ENCODE measurements at regions not wholly inside any gene's neighbourhood (a gene's known extent, or its start where the extent isn't known, plus 50 kb on each side); places are given as distances from the start of the nearest gene placed in this dataset.

DNA sequence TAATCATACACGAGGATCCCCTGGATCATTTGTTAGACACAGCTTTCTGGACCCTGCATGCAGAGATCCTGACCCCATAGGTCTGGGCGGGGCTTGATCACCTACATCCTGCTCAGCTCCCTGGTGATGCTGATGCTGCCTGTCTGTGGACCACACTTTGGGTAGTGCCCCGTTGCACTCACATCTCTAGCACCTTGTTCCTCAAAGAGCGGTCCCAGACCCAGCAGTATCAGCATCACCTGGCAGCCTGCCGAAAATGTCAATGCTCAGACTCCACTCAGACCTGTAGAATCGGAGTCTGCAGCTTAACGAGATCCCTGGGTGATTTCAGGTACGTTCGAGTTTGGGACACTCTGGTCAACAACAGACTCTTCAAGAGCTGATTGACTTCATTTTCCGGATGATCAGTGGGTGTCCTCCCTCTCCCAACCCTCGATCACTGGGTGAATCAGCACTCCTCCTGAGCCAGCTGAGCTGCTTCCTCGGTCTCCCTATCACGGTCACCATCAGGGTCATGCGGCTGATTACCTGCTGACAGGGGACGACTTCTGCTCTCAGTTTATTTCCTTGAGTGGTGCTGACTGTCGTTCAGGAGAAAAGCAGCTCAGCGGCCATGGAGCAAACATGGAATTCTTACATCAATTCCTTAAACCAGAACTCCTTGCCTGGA is 150.6 kb upstream of the RAB12 start:
- DNase-seq (ENCODE audit: low read depth in 2 of 2) = no peak

GRCh38 chr18:8460748-8461147 is 148.5 kb upstream of the RAB12 start:
- DNase-seq (ENCODE audit: low read depth in 2 of 2) = no peak

- DNase-seq (ENCODE audit: low read depth in 2 of 2) = no peak
These were observed 147.7 kb upstream of the RAB12 start for GRCh38 chr18:8461544-8461943.

DNA sequence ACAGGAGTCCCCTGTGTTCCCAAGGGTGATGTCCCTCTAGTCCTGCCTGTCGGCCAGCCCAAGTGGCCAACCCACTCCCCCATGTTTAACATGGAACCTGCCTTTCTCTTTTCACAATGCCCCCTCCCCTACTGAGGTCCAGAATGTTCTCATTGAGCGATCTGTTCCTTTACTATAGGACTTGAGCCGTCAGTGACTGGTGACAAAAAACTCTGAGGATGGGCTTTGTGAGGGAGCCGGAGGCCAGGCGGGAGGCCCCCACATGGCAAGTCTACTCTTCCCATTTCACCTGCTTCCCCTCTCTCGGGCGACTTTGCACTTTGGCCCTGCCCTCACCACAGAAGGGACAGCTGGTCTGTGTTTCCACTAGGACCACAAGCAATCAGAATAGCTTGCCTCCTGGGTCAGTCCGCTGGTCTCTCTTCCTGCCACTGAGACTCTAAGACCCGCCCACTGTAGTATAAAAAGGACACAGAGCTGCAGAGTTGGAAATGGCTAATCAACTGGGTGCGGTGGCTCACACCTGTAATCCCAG is 146.5 kb upstream of the RAB12 start:
- DNase-seq (ENCODE audit: low read depth in 2 of 2) = no peak

GRCh38 chr18:8463791-8464190 is 145.4 kb upstream of the RAB12 start:
- no peak for DNase-seq (ENCODE audit: low read depth in 2 of 2)

GRCh38 chr18:8468191-8468590 is 141.0 kb upstream of the RAB12 start:
- DNase-seq (ENCODE audit: low read depth in 2 of 2) = no peak

- DNase-seq (ENCODE audit: low read depth in 2 of 2) = no peak
These were observed 140.3 kb upstream of the RAB12 start for GRCh38 chr18:8468921-8469335.

- DNase-seq (ENCODE audit: low read depth in 2 of 2) = no peak
These were observed 139.6 kb upstream of the RAB12 start for GRCh38 chr18:8469544-8470130.

- DNase-seq (ENCODE audit: low read depth in 2 of 2) = no peak
These were observed 137.9 kb upstream of the RAB12 start for GRCh38 chr18:8471372-8471771.

- DNase-seq (ENCODE audit: low read depth in 2 of 2) = no peak
These were observed 134.6 kb upstream of the RAB12 start for GRCh38 chr18:8474661-8475060.

- DNase-seq (ENCODE audit: low read depth in 2 of 2) = no peak
These were observed 131.6 kb upstream of the RAB12 start for GRCh38 chr18:8477615-8478014.

DNA sequence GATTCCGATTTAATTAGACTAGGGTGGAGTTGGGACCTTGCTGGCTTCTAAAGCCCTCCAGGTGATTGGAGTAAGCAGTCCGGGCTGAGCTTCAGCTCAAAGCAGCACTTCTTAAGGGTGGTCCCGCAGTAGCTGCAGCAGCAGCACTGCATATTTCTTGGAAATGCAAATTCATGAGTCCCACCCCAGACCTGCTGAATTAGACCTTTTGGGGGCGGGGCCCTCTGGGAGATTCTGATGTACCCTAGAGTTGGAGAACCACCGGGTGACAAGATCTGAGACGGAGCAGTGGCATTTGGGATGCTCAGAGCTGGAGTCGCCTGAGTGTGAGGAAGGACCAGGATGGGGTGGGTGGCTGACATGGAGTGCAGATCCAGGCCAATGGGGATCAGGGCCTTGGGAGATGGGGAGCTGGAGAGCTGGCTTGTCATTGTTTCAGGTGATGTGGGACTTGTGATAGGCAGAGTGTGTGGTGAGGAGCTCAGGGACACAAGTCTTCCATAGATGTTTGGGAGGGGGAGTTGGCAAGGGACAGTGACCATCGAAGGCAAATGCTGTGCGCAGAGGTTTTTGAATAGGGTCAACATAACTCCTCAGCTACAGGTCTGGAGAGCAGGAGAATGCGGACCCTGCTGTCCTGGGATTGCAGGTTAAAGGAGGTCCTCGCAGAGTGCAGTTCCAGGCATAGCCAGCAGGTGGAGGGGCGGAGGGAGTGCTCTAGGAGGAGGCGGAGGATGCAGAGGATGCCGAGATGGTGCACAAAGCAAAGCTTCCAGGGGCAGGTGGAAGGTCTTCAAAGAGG is 130.9 kb upstream of the RAB12 start:
- peak; percentile 43 to 56 for DNase-seq (ENCODE audit: low read depth in 2 of 2)

DNA sequence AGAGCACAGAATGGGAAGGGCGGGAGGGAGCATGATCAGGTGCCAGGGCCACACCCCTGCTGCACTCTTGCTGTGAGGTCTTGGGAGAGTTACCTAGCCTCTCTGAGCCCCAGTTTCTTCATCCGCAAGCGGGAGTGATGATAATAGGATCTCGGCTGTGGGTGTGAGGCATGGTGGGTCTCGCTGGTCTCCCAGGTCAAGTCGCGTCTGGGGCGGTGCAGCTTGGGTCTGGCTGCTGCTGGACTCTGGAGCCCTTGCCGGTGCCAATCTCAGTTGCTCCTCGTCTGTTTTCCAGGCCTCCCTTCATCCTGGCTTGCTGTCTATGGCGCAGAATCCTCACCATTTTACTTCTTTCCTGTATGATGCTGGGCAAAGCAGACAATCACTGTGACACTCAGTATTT is 130.3 kb upstream of the RAB12 start:
- no peak for DNase-seq (ENCODE audit: low read depth in 2 of 2)

DNA sequence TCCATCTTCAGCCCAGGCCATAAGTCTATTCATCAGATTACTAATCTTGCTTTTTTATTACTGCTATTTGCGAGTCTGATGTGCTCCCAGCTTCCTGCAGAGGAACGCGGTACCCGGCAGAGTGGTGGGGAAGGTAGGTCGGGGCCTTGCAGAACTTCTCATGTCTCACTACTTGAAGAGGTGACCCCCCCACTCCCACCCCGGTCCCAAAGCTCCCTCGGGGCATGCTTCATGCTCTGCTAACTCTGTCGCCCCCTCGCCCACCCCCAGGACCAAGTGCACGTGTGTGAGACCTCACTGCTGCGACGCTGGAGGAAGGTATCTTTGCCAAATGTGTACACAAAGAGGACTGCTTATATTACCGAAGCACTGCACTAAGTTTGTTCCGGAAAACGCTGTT is 129.4 kb upstream of the RAB12 start:
- no peak for DNase-seq (ENCODE audit: low read depth in 2 of 2)

DNA sequence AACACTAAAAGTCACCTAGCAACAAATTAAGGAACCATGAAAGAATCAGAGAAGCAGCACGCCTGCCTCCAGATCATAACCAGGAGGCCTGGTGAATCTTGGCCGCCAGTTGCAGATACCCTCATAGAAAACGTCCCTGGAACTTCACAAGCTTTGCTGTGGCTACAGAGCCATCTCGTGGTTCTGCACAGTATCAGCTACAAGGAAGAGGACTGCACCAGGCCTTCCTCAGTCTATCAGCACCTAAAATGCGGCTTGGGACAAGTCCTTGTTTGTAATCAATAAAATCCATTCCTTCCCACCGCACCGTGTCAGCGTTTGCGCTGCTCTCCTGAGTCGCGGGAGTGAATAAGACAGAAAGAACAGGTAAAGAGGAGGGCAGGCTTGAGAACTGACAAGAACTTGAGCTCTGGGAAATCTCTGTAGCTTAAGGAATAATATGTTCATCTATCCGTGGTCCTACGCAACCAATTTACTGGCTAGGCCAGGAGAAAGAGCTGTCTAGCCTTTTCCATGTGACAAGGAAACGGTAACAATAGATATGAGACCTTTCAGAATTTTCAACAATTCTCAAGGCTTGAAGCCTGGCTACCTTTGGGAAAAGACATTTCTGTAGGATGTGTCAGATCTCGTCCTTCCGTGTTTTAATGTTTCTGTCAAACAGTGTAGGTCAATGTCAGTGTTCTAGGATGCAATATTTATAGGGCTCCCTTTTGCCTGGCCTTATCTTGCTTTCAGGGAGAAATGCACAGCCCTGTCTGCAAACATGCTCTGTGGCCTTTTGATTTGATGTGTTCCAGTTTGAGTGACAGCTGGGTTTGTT is 128.5 kb upstream of the RAB12 start:
- no peak for DNase-seq (ENCODE audit: low read depth in 2 of 2)

GRCh38 chr18:8484951-8485350 is 124.3 kb upstream of the RAB12 start:
- DNase-seq (ENCODE audit: low read depth in 2 of 2) = no peak

DNA sequence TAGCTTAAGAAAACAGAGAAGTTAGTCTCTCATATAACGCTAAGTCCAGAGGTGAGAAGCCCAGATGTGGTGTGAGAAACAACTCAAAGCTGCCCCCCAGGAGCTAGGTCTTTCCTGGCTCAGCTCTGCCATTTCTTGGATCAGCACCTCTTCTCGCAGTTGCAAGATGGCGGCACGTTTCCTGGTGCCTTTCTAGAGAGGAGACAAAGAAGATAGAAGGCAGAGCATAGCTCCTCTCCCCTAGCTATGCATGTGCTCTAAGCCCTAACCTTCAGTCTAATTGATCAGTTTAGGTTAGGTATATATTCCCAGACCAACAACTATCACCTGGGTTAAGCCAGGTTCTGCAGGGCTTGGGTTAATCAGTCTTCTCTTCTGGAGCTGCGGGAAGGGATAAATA is 119.5 kb upstream of the RAB12 start:
- DNase-seq (ENCODE audit: low read depth in 2 of 2) = no peak

- DNase-seq (ENCODE audit: low read depth in 2 of 2) = no peak
These were observed 117.7 kb upstream of the RAB12 start for GRCh38 chr18:8491516-8491915.

DNA sequence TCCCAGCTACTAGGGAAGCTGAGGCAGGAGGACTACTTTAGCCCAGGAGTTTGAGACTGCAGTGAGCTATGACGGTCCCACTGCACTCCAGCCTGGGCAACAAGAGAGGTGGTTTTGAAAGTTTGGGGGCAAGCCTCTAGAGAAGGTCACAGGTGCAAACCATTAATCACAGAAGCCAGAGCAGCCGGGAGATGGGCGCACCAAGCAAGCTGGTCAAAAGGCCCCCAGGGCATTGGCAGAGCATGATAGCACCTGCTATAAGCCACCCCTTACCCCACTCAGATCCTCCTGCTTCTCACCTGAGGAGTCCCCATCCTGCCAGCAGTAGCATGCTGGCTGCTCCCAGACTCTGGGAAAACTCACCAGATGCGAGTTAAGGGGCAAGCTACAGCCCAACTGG is 116.1 kb upstream of the RAB12 start:
- no peak for DNase-seq (ENCODE audit: low read depth in 2 of 2)

DNA sequence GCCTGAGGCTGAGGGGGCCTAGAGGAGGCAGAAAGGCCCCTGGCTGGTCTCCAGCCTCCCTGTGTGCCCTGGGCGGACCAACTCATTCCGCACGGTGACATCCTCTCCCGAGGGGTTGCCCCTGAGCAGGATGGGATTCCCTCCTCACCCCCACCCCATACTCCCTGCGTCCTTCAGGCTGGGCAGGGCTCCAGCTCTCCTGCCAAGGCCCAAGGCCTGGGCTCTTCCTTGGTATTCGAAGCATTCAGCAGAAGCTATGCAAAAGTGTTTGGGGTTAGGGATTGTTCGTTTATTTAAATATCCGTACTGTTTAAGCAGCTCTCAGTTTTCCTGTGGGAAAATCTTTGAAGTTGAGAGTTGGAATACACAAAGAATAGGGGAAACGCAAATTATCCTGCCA is 113.1 kb upstream of the RAB12 start:
- DNase-seq (ENCODE audit: low read depth in 2 of 2) = no peak

DNA sequence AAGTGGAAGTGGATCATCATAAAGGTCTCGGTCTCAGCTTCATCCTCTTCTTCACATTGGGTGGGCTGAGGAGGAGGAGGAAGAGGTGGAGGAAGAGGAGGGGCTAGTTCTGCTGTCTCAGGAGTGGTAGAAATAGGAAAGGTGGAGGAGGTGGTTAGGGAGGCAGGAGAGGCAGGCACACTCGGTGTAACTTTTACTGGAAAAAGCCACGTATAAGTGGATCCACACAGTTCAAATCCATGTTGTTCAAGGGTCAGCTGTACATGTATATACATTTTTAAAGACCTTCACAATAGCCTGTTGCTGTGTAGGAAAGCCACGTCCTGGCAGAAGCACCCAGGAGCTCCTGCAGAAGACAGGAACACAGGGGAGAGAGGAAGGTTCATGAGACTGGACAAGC is 110.3 kb upstream of the RAB12 start:
- no peak for DNase-seq (ENCODE audit: low read depth in 2 of 2)
